ENCODE measurements at regions not wholly inside any gene's neighbourhood (a gene's known extent, or its start where the extent isn't known, plus 50 kb on each side); places are given as distances from the start of the nearest gene placed in this dataset.

- DNase-seq (ENCODE audit: low read depth): no peak
- H3K4me3 ChIP-seq (ENCODE audit: low read length): no peak overlapping the region
- TF ChIP-seq CTCF (conservative IDR thresholded peaks at IDR 0.05; ENCODE audit: low read depth, low read length): no peak
Observed at GRCh38 chr11:134675983-134676382, 263.9 kb upstream of the B3GAT1 start.

DNA sequence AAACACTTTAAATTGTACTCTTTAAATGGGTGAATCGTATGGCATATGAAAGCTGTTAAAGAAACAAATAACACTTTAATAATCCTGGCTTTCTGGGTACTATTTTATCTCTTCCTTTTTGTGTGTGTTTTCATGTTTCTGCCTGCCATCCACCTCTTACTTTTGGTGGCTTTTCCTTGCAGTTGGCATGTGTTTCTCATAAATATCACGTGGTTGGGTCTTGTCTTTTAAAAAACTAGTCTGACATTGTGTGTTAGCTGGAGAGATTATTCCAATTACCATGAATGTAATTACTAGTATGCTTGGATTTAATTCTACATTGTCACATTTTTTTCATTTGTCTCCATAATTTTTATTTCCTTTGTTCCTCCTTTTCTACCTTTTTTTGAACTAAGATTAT is 262.9 kb upstream of the B3GAT1 start:
- TF ChIP-seq CTCF (conservative IDR thresholded peaks at IDR 0.05; ENCODE audit: low read depth, low read length): no peak
- no peak for DNase-seq (ENCODE audit: low read depth)
- H3K4me3 ChIP-seq (ENCODE audit: low read length): no peak overlapping the region

DNA sequence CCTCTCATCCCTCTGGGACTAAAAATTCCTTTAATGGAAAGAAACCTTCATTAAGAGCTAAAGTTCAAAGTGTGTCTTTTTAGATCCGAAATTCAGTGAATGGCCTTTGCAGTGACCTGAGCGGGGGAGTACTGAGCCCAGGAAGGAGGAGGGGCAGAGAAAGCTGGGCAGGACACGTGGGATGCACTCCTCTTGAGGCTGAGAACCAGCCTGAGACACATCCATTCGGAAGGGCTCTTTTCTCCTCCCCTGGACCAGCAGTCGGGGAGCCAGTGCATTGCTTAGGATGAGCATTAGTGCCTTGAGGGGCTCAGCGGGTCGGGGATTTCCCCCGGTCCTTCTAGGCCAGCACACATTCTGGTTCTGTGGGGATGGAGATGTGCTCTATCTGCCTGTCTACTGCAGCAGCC is 258.9 kb upstream of the B3GAT1 start:
- no peak for TF ChIP-seq CTCF (conservative IDR thresholded peaks at IDR 0.05; ENCODE audit: low read depth, low read length)
- no peak for DNase-seq (ENCODE audit: low read depth)
- no peak overlapping the region for H3K4me3 ChIP-seq (ENCODE audit: low read length)

DNA sequence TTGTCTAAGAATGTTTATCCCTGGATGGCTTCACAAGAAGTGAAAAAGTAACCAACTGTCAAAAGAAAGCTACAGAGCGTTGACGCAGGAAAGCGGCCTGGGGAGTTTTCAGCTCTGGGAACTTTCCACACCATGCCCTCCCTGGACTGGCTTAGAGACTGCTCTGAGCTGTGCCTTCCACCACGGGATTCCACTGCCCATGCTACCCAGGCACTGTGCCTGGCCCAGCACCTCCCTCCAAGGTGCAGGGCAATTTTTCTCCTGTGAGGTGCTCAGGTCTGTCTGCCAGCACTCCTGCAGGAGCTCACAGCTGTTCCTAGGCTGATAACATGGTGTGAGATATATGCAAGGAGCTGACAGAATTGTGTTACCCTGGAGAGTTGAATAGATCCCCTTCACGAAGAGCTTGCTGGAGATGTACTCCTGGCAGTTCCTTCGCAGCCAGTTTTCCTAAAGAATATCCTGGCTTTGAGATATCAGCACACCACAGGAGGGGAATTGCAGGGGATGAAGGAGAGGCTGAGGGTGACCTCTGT is 258.3 kb upstream of the B3GAT1 start:
- TF ChIP-seq CTCF (conservative IDR thresholded peaks at IDR 0.05; ENCODE audit: low read depth, low read length): no peak
- no peak overlapping the region for H3K4me3 ChIP-seq (ENCODE audit: low read length)
- no peak for DNase-seq (ENCODE audit: low read depth)

DNA sequence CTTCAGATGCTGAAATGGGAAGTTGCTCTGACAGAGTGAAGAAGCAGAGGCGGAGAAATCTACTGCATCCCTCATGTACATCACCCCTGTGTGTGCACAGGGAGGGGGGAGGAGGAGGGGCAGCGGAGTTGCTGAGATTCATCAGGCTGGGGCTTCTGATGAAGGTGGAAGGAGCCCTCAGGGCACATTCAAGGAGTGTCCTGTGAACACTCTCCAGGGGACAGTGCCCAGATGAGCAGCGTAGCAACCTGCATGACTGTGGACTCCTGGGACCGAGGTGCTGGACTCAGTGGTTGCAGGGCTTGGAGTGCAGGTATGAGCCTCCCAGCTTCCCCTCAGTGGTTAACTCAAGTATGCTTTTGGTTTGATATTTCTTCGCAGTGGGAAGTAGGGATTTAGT is 257.8 kb upstream of the B3GAT1 start:
- H3K4me3 ChIP-seq (ENCODE audit: low read length): no peak overlapping the region
- DNase-seq (ENCODE audit: low read depth): no peak
- TF ChIP-seq CTCF (conservative IDR thresholded peaks at IDR 0.05; ENCODE audit: low read depth, low read length): no peak

DNA sequence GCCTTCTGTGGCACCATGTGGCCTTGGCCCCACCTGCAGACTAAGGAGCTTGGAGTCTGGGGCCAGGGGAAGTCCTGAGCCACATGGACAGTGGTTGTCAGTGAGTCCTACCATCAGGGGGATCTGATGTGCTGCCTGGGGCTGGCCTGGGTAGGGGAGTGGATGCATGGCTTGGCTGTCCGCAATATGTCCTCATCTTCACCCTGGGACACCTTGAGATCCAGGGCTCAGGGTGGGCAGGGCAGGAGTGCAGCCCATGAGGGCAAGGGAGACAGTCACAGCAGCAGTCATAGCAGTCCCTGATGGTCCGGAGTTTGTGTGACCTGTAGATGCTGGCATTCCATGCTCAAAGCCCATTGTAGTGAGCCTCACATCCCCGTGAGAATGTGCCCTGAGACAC is 256.8 kb upstream of the B3GAT1 start:
- no peak for TF ChIP-seq CTCF (conservative IDR thresholded peaks at IDR 0.05; ENCODE audit: low read depth, low read length)
- no peak for DNase-seq (ENCODE audit: low read depth)
- H3K4me3 ChIP-seq (ENCODE audit: low read length): no peak overlapping the region

GRCh38 chr11:134668076-134668475 is 256.0 kb upstream of the B3GAT1 start:
- no peak for TF ChIP-seq CTCF (conservative IDR thresholded peaks at IDR 0.05; ENCODE audit: low read depth, low read length)
- no peak overlapping the region for H3K4me3 ChIP-seq (ENCODE audit: low read length)
- DNase-seq (ENCODE audit: low read depth): no peak
